HG03097 (cell line): ENCODE measurements at regions not wholly inside any gene's neighbourhood (a gene's known extent, or its start where the extent isn't known, plus 50 kb on each side); places are given as distances from the start of the nearest gene placed in this dataset.
"Not testable (repeated sequence)": the region's sequence is repeated elsewhere in the genome, so short reads cannot be mapped to it uniquely, and the experiment has no call there.

Experiments used
- ATAC-seq: cut with Tn5 transposase; IDR thresholded peaks from one replicate; pipeline ENCODE4 v1.9.1; 2021; ENCODE audit not compliant: unreplicated experiment, low FRiP score

DNA sequence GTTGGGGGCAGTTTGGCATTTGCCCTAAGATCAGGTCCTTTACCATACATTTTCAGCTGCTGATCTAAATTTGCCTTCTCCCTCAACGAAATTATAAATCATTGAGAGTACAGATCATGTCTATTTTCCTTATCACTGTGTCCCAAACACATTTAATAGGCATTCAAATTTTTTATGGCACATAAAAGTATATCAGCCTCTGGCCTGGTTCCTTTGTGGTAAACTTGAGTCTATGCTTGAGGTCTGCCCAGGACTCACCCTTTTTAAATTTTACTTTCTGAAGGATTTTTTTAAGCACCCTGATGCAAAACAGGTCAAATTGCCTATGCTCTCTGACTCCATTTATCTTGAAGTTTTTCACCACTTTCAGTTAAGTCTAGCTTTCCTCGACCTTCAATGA lies 163.6 kb upstream of the GRIN3A start:
- ATAC-seq: no peak

DNA sequence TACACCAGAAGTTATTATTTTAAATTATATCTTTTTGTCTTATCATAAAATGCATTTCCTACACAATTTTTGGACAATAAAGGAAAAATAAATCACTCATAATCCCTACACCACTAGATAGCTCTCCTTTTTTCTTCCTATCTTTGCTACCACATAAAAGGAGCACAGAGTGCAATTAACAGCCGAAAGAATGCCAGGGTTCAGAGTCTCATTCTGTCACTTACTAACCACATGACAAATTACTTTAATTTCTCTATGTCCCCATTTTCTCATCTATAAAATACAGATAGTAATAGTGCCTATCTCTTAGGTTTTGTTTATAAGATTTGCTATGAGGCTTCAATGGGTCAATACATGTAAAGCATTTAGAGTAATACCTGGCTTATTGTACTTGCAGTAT lies 158.7 kb upstream of the GRIN3A start:
- ATAC-seq: no peak

DNA sequence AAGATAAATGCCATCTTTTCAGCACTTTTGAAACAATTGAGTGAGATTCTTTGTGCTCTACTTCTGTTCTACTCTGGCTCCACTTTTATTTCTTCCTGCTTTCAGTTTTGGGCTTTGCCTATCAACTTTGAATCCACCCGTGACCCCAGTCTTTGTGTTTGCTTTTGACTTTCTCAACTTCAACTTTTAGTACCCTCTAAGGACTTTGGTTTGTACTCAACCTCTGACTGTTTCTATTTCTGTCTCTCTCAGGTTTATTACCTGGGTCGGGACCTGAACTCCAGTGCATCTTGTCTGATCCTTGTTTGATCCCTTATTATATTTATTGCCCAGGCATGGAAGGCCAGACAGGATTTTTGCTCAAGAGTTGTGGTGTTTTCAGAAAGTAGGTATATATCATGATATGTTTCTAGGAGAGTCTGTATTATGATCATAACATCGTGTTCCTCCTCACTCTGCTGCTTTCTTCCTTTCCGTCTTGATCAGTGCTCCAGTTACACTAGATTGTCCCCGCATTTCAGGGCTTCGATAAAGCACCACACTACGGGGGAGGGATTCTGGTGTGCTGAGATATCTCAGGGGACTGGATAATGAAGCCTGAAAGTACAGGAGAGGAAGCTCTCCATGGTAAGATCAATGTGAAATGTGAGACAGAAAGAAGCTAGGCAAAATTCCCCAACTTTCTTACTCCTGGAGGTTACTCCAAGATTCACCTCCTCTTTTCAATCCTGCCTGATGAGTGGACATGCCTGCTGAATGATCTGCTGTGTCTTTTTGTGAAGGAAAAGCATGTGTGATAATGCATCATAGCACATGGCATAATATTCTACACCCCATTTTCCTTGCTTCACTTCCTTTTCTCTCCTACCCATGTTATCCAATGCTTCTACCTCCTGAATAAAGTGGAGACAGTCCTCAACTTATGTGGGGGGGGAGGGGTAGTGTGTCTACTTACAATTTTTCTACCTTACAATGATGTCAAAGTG lies 155.5 kb upstream of the GRIN3A start:
- ATAC-seq: no peak

DNA sequence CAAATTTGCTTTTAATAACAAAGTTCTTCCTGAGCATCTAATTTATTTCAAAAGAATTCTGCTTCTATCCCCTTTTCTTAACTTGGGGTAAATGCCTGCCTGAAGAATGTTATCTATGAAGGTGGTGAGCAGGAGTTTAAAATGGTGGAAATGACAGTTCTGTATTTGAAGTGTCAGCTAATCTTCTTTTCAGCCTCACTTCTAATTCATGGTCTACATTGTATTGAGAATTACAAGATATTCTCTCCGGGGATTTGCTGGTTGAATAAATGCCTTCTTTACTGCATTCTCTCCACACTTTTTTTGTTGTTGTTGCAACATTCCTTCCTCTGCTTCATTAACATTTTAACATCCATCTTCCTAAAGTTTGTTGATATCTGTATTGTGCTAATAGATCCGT lies 143.1 kb upstream of the GRIN3A start:
- ATAC-seq: no peak

DNA sequence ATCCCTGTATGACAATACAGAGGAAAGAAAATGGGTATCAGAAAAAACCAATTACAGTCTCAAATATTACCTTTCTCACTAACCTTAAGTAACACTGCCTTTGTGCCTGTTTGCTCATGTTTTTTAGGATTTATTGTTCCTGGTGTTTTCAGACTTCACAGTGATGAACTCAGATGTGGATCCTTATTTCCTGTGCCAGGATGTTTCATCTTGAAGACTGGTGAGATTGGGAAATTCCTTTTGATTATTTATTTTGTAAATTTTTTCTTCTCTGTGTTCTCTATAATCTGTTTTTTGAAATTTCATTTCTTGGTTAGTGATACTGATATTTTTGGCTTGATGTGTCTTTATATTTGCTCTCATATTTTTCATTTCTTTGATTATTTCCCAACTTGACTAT lies 142.4 kb upstream of the GRIN3A start:
- no peak for ATAC-seq

DNA sequence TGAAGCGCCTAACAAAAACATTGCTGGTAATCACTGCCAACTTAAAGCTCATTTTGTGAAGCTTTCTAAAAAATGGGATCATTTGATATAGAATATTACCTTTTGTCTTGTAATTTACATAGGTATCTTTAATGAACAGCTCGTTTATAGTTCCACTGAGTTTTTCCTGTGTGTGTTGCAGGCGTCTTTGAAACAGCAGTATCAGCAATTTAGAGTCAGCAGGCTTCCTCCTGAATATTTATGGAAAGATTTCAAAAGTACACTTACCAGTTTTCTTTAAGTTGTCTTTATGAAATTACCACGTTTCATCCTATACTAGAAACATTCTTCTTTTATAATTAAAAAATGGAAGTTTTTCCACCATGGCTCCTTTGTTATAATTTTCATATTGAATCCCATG lies 140.3 kb upstream of the GRIN3A start:
- ATAC-seq: no peak

DNA sequence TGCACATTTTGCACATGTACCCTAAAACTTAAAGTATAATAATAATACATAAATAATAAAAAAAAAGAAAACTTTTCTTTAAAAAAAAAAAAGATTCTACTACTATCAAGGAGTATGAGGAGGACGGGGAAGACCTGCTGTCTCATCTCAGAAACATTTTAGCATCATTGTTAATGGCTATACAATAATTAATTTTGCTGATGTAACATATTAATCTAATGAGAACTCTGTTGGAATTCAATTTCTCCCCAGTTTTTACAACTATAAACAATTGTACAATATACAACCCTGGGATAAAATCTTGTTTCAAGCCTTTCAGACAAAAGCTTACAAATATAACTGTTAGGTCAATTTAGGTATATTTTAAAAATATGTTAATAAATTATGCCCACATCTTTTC lies 139.0 kb upstream of the GRIN3A start:
- ATAC-seq: no peak

DNA sequence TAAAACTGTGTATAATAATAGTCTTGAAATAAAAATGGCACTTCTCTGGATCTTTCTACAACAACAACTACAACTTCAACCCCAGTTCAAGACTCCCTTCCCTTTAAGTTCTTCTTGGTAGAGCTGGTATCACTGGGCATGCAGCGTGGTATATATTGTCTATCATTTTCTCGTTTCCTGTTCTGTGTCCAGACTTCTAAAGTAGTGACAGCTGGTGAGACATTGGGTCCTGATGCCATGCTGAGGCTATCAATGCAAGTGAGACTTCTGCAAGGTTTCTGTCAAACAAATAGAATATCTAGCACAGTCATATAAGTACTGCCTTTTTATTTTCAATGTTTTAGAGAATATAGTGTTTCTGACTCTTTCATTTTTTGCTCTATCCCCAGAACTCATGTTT lies 123.0 kb upstream of the GRIN3A start:
- no peak for ATAC-seq

DNA sequence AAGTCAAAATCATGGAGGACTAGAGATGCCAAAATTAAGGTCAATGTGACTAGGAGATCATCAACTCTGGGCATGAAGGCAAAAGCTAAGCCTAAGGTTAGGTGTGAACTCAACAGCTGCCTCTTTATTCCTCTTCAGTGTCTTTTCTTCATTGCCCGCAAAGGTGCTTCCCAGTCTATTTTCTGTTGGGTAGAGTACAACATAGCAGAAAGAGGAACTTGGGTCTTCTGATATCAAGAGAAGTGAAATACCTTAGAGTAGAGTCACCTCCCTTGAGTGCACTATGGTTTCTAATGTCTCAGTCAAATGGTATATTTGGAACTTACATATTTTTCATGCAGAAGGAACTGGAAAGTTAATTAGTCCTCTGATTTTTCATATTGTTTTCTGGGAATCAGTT lies 122.5 kb upstream of the GRIN3A start:
- ATAC-seq: no peak

DNA sequence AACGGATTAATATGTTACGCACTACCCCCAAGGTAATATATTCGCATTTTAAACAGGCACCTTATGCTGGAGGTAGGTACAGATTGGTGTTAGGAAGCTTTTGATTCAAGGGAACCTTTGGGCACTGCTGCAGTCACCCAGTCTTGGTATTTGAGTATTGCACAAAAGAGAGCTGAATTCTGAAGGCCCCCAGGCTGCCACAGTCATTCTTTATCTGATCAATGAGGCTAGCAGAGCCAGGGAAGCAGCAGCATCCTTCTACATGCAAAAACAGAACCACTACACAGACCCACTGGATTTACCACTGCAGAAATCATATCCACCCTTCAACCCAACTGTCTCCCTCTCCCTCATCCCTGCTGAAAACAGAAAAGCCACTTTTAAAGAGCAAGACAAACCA lies 121.2 kb upstream of the GRIN3A start:
- no peak for ATAC-seq

DNA sequence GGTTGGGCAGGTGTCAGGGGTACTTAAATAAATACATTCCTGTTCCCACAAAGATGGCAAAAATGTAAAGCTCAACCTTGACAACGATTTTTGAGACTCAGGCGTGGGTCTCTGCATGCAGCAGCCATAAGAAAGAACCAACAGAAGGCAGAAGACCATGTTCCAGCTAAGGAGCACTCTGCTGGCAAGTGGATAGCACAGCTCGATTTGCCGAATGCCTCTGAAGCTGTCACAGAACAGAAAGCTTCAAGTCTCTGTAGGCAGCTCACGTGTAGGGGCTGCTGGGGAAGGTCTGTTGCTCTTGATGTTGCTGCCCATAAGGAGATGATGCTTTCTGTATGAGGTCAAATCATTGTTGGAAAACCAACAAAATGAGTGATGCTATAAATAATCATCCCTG lies 119.6 kb upstream of the GRIN3A start:
- ATAC-seq: no peak

DNA sequence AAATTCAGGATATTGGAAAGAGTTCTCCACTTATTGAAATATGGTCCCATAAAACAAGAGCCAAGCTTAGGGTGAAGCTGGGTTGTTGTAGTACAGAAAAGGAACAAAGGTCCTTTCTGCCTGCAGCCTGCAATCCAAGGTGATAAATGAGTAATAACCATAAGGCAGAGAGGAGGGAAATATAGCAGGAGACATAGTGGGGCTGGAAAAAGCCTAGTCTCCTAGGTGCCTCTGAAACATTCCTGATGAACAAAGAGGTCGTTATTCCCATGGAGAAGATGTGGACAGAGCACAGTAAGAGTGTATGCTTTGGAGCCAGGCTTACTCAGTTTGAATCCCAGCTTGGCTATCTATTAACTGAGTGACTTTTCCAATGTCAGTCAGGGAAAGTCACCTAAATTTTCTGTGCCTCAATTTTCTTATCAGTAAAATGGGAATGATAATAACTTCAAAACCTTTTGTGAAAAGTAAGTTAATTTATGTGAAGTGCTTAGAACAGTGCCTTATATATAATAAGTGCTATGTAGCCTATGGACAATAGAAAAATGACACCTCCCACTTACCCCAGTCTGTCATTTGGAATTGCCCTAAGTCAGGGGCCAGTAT lies 110.8 kb upstream of the GRIN3A start:
- no peak for ATAC-seq

DNA sequence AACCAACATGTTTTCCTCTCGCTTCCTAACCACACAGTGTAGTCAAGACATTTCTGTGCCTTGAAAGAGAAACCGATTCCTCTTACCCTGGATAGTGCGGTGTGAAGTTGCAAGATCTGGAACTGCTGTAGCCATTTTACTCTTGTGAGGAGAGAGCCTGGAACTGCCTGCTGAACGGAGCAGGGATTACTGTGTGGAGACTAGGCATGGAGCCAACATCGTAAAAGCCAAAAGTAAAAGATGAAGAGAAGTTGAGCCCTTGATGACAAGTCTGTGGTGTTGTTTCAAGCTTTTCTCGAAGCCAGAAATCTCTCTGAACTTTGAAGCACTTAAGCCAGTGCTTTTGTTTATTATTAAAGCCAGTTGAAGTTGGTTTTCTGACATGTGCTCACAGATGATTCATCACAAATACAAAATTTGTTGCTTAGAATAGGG lies 110.1 kb upstream of the GRIN3A start:
- no peak for ATAC-seq

DNA sequence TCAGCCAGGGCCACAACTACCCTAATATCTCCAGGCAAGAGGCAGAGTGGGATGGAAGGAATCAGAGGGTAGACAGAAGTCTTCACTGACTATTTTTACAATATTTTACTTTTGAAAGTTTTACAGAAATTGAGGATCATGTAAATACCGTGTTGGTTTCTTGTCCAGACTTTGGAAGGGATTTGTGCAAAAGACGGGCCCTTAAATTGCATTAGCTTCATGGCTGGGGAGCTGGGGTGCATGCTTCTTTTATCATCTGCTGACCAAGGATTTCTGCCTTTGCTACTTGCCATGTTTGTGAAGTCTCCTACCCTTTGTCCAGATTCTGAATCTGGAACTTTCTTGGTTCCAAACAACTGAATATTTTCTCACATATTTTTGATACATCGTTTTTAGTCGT lies 107.7 kb upstream of the GRIN3A start:
- ATAC-seq: no peak

DNA sequence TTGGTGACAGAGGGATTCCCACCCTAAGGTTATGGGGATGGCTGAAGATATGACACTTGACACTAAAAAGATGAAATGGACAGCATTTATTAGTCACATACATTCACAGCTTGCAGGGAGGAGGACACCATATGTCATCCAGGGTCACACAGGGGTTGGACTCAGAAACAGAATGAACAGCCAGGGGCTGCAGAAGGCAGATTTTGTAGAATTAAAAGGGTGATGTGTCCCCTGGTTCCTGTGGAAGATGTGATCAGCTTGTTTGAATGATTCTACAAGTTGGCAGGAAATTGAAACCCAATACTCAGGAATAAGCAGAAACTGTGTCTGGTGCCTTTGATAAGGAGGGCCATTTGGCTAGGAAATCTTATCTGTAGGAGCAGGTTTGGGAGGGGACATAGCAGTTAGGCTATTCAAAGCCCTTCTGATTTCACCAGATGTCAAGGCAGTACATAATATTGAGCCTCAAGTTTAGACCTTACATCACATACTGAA lies 102.3 kb upstream of the GRIN3A start:
- no peak for ATAC-seq

DNA sequence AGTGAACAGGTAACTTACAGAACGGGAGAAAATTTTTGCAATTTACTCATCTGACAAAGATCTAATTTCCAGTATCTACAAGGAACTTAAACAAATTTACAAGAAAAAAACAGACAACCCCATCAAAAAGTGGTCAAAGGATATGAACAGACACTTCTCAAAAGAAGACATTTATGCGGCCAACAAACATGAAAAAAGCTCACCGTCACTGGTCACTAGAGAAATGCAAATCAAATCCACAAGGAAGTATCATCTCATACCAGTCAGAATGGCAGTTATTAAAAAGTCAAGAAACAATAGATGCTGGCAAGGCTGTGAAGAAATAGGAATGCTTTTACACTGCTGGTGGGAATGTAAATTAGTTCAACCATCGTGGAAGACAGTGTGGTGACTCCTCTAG lies 100.5 kb upstream of the GRIN3A start:
- not testable (repeated sequence) for ATAC-seq

DNA sequence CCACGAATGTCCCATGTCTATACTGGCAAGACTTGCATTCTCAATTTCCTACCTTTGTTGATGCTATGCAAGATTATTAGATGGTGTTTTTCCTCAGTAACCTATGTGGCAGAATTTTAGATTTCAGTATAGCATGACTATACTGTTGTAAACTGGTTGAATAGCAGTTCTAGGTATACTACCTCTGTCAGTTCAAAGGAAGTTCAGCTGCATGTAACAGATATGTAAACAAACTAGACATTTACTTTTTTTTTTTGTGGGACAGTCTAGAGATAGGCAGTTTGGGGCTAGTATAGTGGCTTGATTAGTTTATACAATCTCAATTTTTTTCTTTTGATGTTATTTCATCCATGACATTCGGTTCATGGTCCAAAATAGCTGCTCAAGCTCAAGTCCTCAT lies 97.6 kb upstream of the GRIN3A start:
- no peak for ATAC-seq

DNA sequence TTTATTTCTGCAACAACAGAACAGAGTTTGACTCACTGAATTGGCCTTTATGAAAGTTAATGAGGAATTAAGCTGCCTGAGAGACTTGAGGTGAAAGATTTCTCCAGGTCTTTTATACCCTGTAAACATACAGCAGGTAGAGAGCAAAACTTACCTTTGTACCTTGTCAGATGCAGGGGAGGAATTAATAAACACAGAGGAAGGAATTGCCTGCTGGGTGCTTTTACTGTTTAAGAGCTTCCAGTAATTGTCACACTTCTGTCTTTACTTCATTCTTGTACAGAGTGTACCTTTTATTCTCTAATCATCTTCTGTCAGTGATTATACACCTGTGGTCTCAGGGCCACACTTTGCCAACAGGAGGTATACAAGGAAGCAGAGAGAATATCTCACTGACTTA lies 94.0 kb upstream of the GRIN3A start:
- no peak for ATAC-seq

DNA sequence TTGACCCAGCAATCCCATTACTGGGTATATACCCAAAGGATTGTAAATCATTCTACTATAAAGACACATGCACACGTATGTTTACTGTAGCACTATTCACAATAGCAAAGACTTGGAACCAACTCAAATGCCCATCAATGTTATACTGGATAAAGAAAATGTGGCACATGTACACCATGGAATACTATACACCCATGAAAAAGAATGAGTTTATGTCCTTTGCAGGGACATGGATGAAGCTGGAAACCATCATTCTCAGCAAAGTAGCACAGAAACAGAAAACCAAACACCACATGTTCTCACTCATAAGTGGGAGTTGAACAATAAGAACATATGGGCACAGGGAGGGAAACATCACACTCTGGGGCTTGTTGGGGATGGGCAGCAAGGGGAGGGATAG lies 83.0 kb upstream of the GRIN3A start:
- not testable (repeated sequence) for ATAC-seq

DNA sequence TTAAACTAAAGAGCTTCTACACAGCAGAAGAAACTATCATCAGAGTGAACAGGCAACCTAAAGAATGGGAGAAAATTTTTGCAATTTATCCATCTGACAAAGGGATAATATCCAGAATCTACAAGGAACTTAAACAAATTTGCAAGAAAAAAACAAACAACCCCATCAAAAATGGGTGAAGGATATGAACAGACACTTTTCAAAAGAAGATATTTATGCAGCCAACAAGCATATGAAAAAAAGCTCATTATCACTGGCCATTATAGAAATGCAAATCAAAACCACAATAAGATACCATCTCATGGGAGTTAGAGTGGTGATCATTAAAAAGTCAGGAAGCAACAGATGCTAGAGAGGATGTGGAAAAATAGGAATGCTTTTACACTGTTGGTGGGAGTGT lies 82.5 kb upstream of the GRIN3A start:
- ATAC-seq: not testable (repeated sequence)

DNA sequence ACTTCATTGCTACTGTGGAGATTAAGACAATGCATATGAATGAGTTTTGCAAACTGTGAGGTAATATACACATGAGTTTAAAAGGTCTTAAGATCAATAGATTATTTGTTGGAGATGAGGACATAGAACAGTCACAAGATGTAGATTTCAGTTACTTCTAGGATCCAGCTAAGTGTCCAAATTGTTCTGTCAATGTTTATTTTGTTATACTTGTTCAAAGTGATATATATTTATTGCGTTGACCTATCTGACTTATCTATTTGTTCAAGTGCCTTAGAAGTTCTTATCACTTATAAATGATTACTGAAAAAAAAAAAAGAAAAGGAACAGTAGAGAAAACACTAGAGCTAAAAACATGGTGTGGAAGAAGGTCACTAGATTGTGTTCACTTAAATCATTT lies 75.6 kb upstream of the GRIN3A start:
- ATAC-seq: no peak

DNA sequence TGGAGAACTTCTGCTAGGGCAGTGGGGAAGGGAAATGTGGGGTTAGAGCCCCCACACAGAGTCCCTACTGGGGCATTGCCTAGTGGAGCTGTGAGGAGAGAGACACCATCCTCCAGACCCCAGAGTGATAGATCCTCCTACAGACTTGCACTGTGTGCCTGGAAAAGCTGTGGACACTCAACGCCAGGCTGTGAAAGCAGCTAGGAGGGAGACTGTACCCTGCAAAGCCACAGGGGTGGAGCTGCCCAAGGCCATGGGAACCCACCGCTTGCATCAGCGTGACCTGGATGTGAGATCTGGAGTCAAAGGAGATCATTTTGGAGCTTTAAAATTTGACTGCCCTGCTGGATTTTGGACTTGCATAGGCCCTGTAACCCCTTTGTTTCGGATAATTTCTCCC lies 69.4 kb upstream of the GRIN3A start:
- not testable (repeated sequence) for ATAC-seq
